ENCODE measurements at regions not wholly inside any gene's neighbourhood (a gene's known extent, or its start where the extent isn't known, plus 50 kb on each side); places are given as distances from the start of the nearest gene placed in this dataset.

DNA sequence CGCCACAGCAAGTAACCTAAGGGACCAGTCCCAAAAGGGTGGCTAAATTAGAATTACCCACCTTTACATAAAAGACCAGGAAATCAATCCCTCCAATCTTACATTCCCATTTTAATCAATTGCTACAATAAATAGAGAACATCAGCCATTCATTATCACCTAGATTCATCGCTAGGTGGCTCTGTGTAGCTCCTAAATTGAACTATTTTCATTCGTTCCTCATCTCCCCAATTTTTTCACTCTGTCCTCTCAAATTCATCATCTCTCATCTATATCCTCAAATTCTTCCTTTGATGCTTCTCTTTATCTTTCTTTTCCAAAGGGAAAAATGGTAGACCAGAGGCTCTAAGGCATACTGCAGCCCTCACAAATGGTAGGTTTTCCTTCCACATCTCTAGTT is 108.2 kb upstream of the TNC start:
- Histone ChIP-seq H3K27me3 (ENCODE audit: control insufficient read depth, insufficient read depth, low read length) (peaks cover 2% of the 10 kb centered on the region), H3K9me3 (ENCODE audit: control insufficient read depth, low read depth, low read length) (no peaks in the 10 kb centered on the region), H3K4me3 (ENCODE audit: low read length) (no peak overlapping the region), H3K36me3 (ENCODE audit: control insufficient read depth, insufficient read depth, low read length) (no peaks in the 10 kb centered on the region), H3K27ac (ENCODE audit: low read length) (no peak overlapping the region), H3K4me1 (ENCODE audit: control insufficient read depth, insufficient read depth, low read length) (no peaks in the 10 kb centered on the region)
- WGBS (ENCODE audit: insufficient coverage, low lambda C conversion rate) = 100% methylated on average over 2 of the region's 3 CpGs
- DNase-seq = no peak

GRCh38 chr9:115229496-115229895 is 111.5 kb upstream of the TNC start:
- no peaks in the 10 kb centered on the region for H3K4me1 ChIP-seq (ENCODE audit: control insufficient read depth, insufficient read depth, low read length)
- no peak overlapping the region for H3K4me3 ChIP-seq (ENCODE audit: low read length)
- no CpG with 5 or more reads among the region's 2 CpGs for WGBS (ENCODE audit: insufficient coverage, low lambda C conversion rate)
- H3K36me3 ChIP-seq (ENCODE audit: control insufficient read depth, insufficient read depth, low read length) = no peaks in the 10 kb centered on the region
- no peak for DNase-seq
- H3K9me3 ChIP-seq (ENCODE audit: control insufficient read depth, low read depth, low read length) = no peaks in the 10 kb centered on the region
- no peak overlapping the region for H3K27ac ChIP-seq (ENCODE audit: low read length)
- H3K27me3 ChIP-seq (ENCODE audit: control insufficient read depth, insufficient read depth, low read length) = no peaks in the 10 kb centered on the region

GRCh38 chr9:115230924-115231515 is 113.1 kb upstream of the TNC start:
- H3K27ac ChIP-seq (ENCODE audit: low read length) = no peak overlapping the region
- WGBS (ENCODE audit: insufficient coverage, low lambda C conversion rate) = no CpG with 5 or more reads among the region's 3 CpGs
- H3K4me1 ChIP-seq (ENCODE audit: control insufficient read depth, insufficient read depth, low read length) = no peaks in the 10 kb centered on the region
- H3K27me3 ChIP-seq (ENCODE audit: control insufficient read depth, insufficient read depth, low read length) = no peaks in the 10 kb centered on the region
- no peaks in the 10 kb centered on the region for H3K36me3 ChIP-seq (ENCODE audit: control insufficient read depth, insufficient read depth, low read length)
- no peak overlapping the region for H3K4me3 ChIP-seq (ENCODE audit: low read length)
- no peaks in the 10 kb centered on the region for H3K9me3 ChIP-seq (ENCODE audit: control insufficient read depth, low read depth, low read length)
- DNase-seq = no peak

GRCh38 chr9:115232181-115232774 is 114.3 kb upstream of the TNC start:
- Histone ChIP-seq H3K27me3 (ENCODE audit: control insufficient read depth, insufficient read depth, low read length) (no peaks in the 10 kb centered on the region), H3K9me3 (ENCODE audit: control insufficient read depth, low read depth, low read length) (no peaks in the 10 kb centered on the region), H3K4me1 (ENCODE audit: control insufficient read depth, insufficient read depth, low read length) (no peaks in the 10 kb centered on the region), H3K36me3 (ENCODE audit: control insufficient read depth, insufficient read depth, low read length) (no peaks in the 10 kb centered on the region), H3K4me3 (ENCODE audit: low read length) (no peak overlapping the region), H3K27ac (ENCODE audit: low read length) (no peak overlapping the region)
- DNase-seq = no peak

DNA sequence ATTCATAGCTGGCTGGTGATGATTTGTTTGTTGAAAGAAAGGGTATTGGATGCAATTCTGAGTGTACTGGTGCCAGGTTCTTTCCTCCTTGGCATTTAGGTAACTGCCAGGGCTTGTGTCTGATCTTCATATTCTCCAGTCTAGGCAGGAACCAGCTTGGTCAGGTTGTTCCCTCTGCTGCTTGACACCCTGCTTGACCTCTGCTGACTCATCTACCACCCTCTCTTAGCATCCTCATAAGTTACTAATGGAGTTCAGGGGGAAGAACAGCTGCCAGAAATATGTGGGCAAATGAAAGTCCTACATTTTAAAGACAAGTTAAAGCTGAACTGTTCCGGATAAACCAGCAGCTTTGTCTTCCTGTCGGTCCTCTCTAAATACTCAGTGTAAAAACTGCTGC is 116.1 kb upstream of the TNC start:
- H3K36me3 ChIP-seq (ENCODE audit: control insufficient read depth, insufficient read depth, low read length) = no peaks in the 10 kb centered on the region
- 60% methylated on average over 1 of the region's 2 CpGs for WGBS (ENCODE audit: insufficient coverage, low lambda C conversion rate)
- no peaks in the 10 kb centered on the region for H3K4me1 ChIP-seq (ENCODE audit: control insufficient read depth, insufficient read depth, low read length)
- no peak overlapping the region for H3K4me3 ChIP-seq (ENCODE audit: low read length)
- no peak for DNase-seq
- no peaks in the 10 kb centered on the region for H3K27me3 ChIP-seq (ENCODE audit: control insufficient read depth, insufficient read depth, low read length)
- H3K27ac ChIP-seq (ENCODE audit: low read length) = no peak overlapping the region
- no peaks in the 10 kb centered on the region for H3K9me3 ChIP-seq (ENCODE audit: control insufficient read depth, low read depth, low read length)

DNA sequence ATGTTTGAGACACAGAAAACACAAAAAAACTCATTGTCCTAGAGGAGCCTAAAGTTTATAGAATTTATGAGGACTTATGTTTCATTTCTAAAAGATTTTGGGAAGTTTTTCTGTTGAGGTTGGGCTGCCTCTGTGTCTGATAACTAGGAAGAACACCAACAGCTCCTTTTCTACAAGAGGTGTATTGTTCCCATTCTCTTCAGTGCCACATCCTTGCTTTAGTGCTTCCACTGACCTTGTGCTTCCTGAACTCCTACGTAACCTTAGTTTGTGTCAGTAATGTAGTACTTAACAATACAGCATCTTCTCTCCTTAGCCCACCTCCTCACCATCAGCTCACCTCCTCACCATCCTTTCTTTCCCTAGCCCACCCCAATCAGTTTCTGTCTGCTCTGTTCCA is 117.3 kb upstream of the TNC start:
- Histone ChIP-seq H3K27ac (ENCODE audit: low read length) (no peak overlapping the region), H3K4me3 (ENCODE audit: low read length) (no peak overlapping the region), H3K27me3 (ENCODE audit: control insufficient read depth, insufficient read depth, low read length) (no peaks in the 10 kb centered on the region), H3K4me1 (ENCODE audit: control insufficient read depth, insufficient read depth, low read length) (no peaks in the 10 kb centered on the region), H3K36me3 (ENCODE audit: control insufficient read depth, insufficient read depth, low read length) (no peaks in the 10 kb centered on the region), H3K9me3 (ENCODE audit: control insufficient read depth, low read depth, low read length) (no peaks in the 10 kb centered on the region)
- 100% methylated on average over 1 of the region's 1 CpG for WGBS (ENCODE audit: insufficient coverage, low lambda C conversion rate)
- no peak for DNase-seq

GRCh38 chr9:115237385-115237998 is 119.5 kb upstream of the TNC start:
- Histone ChIP-seq H3K27me3 (ENCODE audit: control insufficient read depth, insufficient read depth, low read length) (no peaks in the 10 kb centered on the region), H3K4me3 (ENCODE audit: low read length) (no peak overlapping the region), H3K36me3 (ENCODE audit: control insufficient read depth, insufficient read depth, low read length) (no peaks in the 10 kb centered on the region), H3K4me1 (ENCODE audit: control insufficient read depth, insufficient read depth, low read length) (no peaks in the 10 kb centered on the region), H3K9me3 (ENCODE audit: control insufficient read depth, low read depth, low read length) (no peaks in the 10 kb centered on the region), H3K27ac (ENCODE audit: low read length) (no peak overlapping the region)
- WGBS (ENCODE audit: insufficient coverage, low lambda C conversion rate) = 100% methylated on average over 2 of the region's 7 CpGs
- DNase-seq = peak; percentile 40 to 48

- no peak for DNase-seq
- no peak overlapping the region for H3K27ac ChIP-seq (ENCODE audit: low read length)
- 100% methylated on average over 1 of the region's 1 CpG for WGBS (ENCODE audit: insufficient coverage, low lambda C conversion rate)
- no peaks in the 10 kb centered on the region for H3K9me3 ChIP-seq (ENCODE audit: control insufficient read depth, low read depth, low read length)
- H3K36me3 ChIP-seq (ENCODE audit: control insufficient read depth, insufficient read depth, low read length) = no peaks in the 10 kb centered on the region
- H3K27me3 ChIP-seq (ENCODE audit: control insufficient read depth, insufficient read depth, low read length) = no peaks in the 10 kb centered on the region
- H3K4me1 ChIP-seq (ENCODE audit: control insufficient read depth, insufficient read depth, low read length) = no peaks in the 10 kb centered on the region
- no peak overlapping the region for H3K4me3 ChIP-seq (ENCODE audit: low read length)
Measured at GRCh38 chr9:115240676-115241075, 122.7 kb upstream of the TNC start.

DNA sequence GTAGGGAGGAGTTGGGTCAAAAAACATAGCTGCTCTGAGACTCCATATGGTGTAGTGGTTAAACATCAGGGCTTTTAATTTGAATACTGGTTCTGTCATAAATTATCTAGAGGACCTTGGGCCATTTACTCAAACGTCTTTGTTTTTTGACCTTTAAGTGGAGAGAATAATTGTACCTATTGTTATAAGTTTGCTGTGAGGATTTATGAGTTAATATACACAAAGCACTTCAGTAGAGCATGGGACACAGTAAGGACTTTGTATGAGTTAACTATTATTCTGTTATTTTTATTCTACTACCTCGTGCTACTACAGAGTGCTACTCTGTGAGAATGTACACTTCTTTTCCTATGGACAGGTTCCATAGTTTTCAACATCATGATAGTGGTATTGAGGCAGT is 123.7 kb upstream of the TNC start:
- H3K27me3 ChIP-seq (ENCODE audit: control insufficient read depth, insufficient read depth, low read length) = no peaks in the 10 kb centered on the region
- DNase-seq = no peak
- H3K9me3 ChIP-seq (ENCODE audit: control insufficient read depth, low read depth, low read length) = no peaks in the 10 kb centered on the region
- 67% methylated on average over 1 of the region's 2 CpGs for WGBS (ENCODE audit: insufficient coverage, low lambda C conversion rate)
- H3K36me3 ChIP-seq (ENCODE audit: control insufficient read depth, insufficient read depth, low read length) = no peaks in the 10 kb centered on the region
- H3K4me1 ChIP-seq (ENCODE audit: control insufficient read depth, insufficient read depth, low read length) = no peaks in the 10 kb centered on the region
- H3K4me3 ChIP-seq (ENCODE audit: low read length) = no peak overlapping the region
- H3K27ac ChIP-seq (ENCODE audit: low read length) = no peak overlapping the region

DNA sequence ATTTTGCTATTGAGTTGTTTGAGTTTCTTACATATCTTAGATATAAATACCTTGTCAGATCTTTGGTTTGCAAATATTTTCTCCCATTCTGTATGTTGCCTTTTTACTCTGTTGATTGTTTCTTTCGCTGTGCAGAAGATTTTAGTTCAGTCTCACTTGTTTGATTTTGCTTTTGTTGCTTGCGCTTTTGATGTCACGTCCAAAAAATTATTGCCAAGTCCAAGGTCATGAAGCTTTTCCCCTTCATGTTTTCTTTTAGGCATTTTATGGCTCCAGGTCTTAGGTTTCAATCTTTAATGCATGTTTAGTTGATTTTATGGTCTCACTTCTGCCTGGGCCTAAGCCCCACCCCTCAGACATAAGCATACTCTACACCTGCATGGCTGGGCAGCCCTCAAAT is 131.5 kb upstream of the TNC start:
- DNase-seq = no peak
- Histone ChIP-seq H3K36me3 (ENCODE audit: control insufficient read depth, insufficient read depth, low read length) (no peaks in the 10 kb centered on the region), H3K27me3 (ENCODE audit: control insufficient read depth, insufficient read depth, low read length) (no peaks in the 10 kb centered on the region), H3K4me3 (ENCODE audit: low read length) (no peak overlapping the region), H3K27ac (ENCODE audit: low read length) (no peak overlapping the region), H3K4me1 (ENCODE audit: control insufficient read depth, insufficient read depth, low read length) (no peaks in the 10 kb centered on the region), H3K9me3 (ENCODE audit: control insufficient read depth, low read depth, low read length) (no peaks in the 10 kb centered on the region)
- 83% methylated on average over 2 of the region's 3 CpGs for WGBS (ENCODE audit: insufficient coverage, low lambda C conversion rate)

DNA sequence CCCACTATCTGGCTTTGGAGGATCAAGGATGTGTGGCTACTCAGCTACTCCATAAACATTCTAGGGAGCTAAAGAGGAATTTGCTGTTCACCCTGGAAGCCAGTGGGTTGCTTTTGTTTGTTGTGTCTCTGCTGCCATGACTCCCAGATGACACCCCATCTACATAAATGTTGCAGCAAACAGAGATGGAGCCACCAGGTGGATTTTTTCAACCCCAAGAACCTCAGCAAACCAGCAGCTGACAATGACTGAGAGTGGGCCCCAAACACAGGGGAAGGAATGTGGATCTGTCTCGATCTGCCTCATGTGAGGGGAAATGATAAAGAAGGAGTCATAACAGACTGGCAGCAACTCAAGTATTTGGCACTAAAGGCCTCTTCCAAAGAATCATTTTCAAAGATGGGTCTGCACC is 132.7 kb upstream of the TNC start:
- H3K36me3 ChIP-seq (ENCODE audit: control insufficient read depth, insufficient read depth, low read length) = no peaks in the 10 kb centered on the region
- no peak overlapping the region for H3K4me3 ChIP-seq (ENCODE audit: low read length)
- no peaks in the 10 kb centered on the region for H3K9me3 ChIP-seq (ENCODE audit: control insufficient read depth, low read depth, low read length)
- H3K4me1 ChIP-seq (ENCODE audit: control insufficient read depth, insufficient read depth, low read length) = no peaks in the 10 kb centered on the region
- H3K27ac ChIP-seq (ENCODE audit: low read length) = no peak overlapping the region
- WGBS (ENCODE audit: insufficient coverage, low lambda C conversion rate) = no CpG with 5 or more reads among the region's 1 CpG
- H3K27me3 ChIP-seq (ENCODE audit: control insufficient read depth, insufficient read depth, low read length) = no peaks in the 10 kb centered on the region
- peak; percentile 47 to 59 for DNase-seq

All from large intestine (tissue), 3 donors.